NCI-H510A treated with DMSO at 0.1 percent for 48 hours (cell line): ENCODE measurements at regions not wholly inside any gene's neighbourhood (a gene's known extent, or its start where the extent isn't known, plus 50 kb on each side); places are given as distances from the start of the nearest gene placed in this dataset.
"Not testable (repeated sequence)": the region's sequence is repeated elsewhere in the genome, so short reads cannot be mapped to it uniquely, and the experiment has no call there.

Experiments
- DNase-seq: peaks from one replicate; lab custom pipeline; 2025; lab: John Stamatoyannopoulos, UW

- peak; percentile 9 for DNase-seq
Measured at GRCh38 chr6:85015396-85015990, 251.1 kb upstream of the TBX18 start.

GRCh38 chr6:85010865-85011264 lies 246.5 kb upstream of the TBX18 start:
- no peak for DNase-seq

GRCh38 chr6:85008296-85009009 lies 244.1 kb upstream of the TBX18 start:
- no peak for DNase-seq

- DNase-seq: no peak
Measured at GRCh38 chr6:85006362-85006761, 242.0 kb upstream of the TBX18 start.

- no peak for DNase-seq
Measured at GRCh38 chr6:85005494-85005893, 241.1 kb upstream of the TBX18 start.

- DNase-seq: no peak
Measured at GRCh38 chr6:85004361-85004995, 240.1 kb upstream of the TBX18 start.

- no peak for DNase-seq
Measured at GRCh38 chr6:85002847-85003246, 238.4 kb upstream of the TBX18 start.

GRCh38 chr6:85000001-85000400 lies 235.6 kb upstream of the TBX18 start:
- DNase-seq: no peak

- no peak for DNase-seq
Measured at GRCh38 chr6:84998223-84998622, 233.8 kb upstream of the TBX18 start.

- DNase-seq: not testable (repeated sequence)
Measured at GRCh38 chr6:84988766-84989165, 224.4 kb upstream of the TBX18 start.

- DNase-seq: not testable (repeated sequence)
Measured at GRCh38 chr6:84985490-84985889, 221.1 kb upstream of the TBX18 start.

- no peak for DNase-seq
Measured at GRCh38 chr6:84979541-84979940, 215.1 kb upstream of the TBX18 start.

GRCh38 chr6:84977363-84977705 lies 212.9 kb upstream of the TBX18 start:
- DNase-seq: no peak

- DNase-seq: no peak
Measured at GRCh38 chr6:84976526-84977362, 212.3 kb upstream of the TBX18 start.

GRCh38 chr6:84975316-84975715 lies 210.9 kb upstream of the TBX18 start:
- no peak for DNase-seq

GRCh38 chr6:84973606-84974005 lies 209.2 kb upstream of the TBX18 start:
- no peak for DNase-seq

GRCh38 chr6:84967965-84968364 lies 203.6 kb upstream of the TBX18 start:
- no peak for DNase-seq

- no peak for DNase-seq
Measured at GRCh38 chr6:84967389-84967788, 203.0 kb upstream of the TBX18 start.

GRCh38 chr6:84953111-84953755 lies 188.8 kb upstream of the TBX18 start:
- DNase-seq: no peak

GRCh38 chr6:84944926-84945325 lies 180.5 kb upstream of the TBX18 start:
- DNase-seq: not testable (repeated sequence)

- DNase-seq: no peak
Measured at GRCh38 chr6:84943905-84944304, 179.5 kb upstream of the TBX18 start.

- DNase-seq: not testable (repeated sequence)
Measured at GRCh38 chr6:84941609-84942008, 177.2 kb upstream of the TBX18 start.
